ENCODE measurements at regions not wholly inside any gene's neighbourhood (a gene's known extent, or its start where the extent isn't known, plus 50 kb on each side); places are given as distances from the start of the nearest gene placed in this dataset.
A peak's percentile ranks its signal among the peaks of the same experiment; 100 is the strongest.

GRCh38 chr11:45036010-45036409 is 85.3 kb upstream of the TP53I11 start:
- H3K4me3 ChIP-seq (ENCODE audit: low read length in 2 of 2), result no peak overlapping the region
- H3K4me1 ChIP-seq (ENCODE audit: control insufficient read depth in 2 of 2, insufficient read depth in 2 of 2, low read length in 2 of 2), result no peaks in the 10 kb centered on the region
- no peak overlapping the region for H3K27ac ChIP-seq (ENCODE audit: low read depth in 2 of 2, low read length in 2 of 2)
- no peaks in the 10 kb centered on the region for H3K27me3 ChIP-seq (ENCODE audit: control insufficient read depth in 2 of 2, insufficient read depth in 2 of 2, low read length in 2 of 2)
- H3K9me3 ChIP-seq (ENCODE audit: control insufficient read depth in 2 of 2, low read length in 2 of 2), result peaks cover 0 to 2% of the 10 kb centered on the region in 2 donors
- H3K36me3 ChIP-seq (ENCODE audit: control insufficient read depth in 2 of 2, insufficient read depth in 2 of 2, low read length in 2 of 2), result no peaks in the 10 kb centered on the region
- no peak overlapping the region for H3K9ac ChIP-seq (ENCODE audit: low read depth in 1 of 2, low read length in 2 of 2)

- H3K9ac ChIP-seq (ENCODE audit: low read depth in 1 of 2, low read length in 2 of 2), result no peak overlapping the region
Observed at GRCh38 chr11:45036733-45037132, 86.0 kb upstream of the TP53I11 start.

DNA sequence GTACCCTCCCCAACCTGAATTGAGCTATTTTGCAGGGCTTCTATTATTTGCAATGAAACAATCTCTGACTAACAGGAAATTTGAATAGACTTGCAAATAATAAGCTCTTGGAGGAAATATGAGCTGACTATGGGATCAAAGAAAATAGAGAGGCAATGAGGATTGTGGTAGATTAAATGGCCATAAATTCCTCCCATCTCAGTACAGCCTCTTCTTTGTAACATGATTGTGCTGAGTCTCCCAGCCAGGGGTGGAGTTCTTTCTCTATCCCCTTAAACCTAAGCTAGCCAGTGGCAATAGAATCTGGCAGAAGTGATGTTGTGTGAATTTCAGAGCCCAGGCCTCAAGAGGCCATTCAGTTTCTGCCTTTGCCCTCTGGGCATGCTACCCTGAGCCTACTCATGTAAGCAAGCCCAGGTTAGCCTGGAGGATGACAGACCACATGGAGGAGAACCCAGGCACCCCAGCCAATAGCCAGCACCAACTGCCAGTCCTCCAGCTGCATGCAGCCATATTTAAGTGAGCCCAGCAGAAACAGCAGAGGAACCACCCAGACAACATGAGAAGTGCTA is 86.8 kb upstream of the TP53I11 start:
- Histone ChIP-seq H3K27ac (ENCODE audit: low read depth in 2 of 2, low read length in 2 of 2) (no peak overlapping the region), H3K4me3 (ENCODE audit: low read length in 2 of 2) (no peak overlapping the region), H3K36me3 (ENCODE audit: control insufficient read depth in 2 of 2, insufficient read depth in 2 of 2, low read length in 2 of 2) (no peaks in the 10 kb centered on the region), H3K9me3 (ENCODE audit: control insufficient read depth in 2 of 2, low read length in 2 of 2) (peaks cover 0 to 2% of the 10 kb centered on the region in 2 donors), H3K27me3 (ENCODE audit: control insufficient read depth in 2 of 2, insufficient read depth in 2 of 2, low read length in 2 of 2) (no peaks in the 10 kb centered on the region), H3K4me1 (ENCODE audit: control insufficient read depth in 2 of 2, insufficient read depth in 2 of 2, low read length in 2 of 2) (no peaks in the 10 kb centered on the region), H3K9ac (ENCODE audit: low read depth in 1 of 2, low read length in 2 of 2) (no peak overlapping the region)

More at GRCh38 chr11:45036733-45037132, 86.0 kb upstream of the TP53I11 start:
- Histone ChIP-seq H3K4me3 (ENCODE audit: low read length in 2 of 2) (no peak overlapping the region), H3K9me3 (ENCODE audit: control insufficient read depth in 2 of 2, low read length in 2 of 2) (peaks cover 0 to 2% of the 10 kb centered on the region in 2 donors), H3K36me3 (ENCODE audit: control insufficient read depth in 2 of 2, insufficient read depth in 2 of 2, low read length in 2 of 2) (no peaks in the 10 kb centered on the region), H3K27me3 (ENCODE audit: control insufficient read depth in 2 of 2, insufficient read depth in 2 of 2, low read length in 2 of 2) (no peaks in the 10 kb centered on the region), H3K4me1 (ENCODE audit: control insufficient read depth in 2 of 2, insufficient read depth in 2 of 2, low read length in 2 of 2) (no peaks in the 10 kb centered on the region), H3K27ac (ENCODE audit: low read depth in 2 of 2, low read length in 2 of 2) (no peak overlapping the region)

- H3K27me3 ChIP-seq (ENCODE audit: control insufficient read depth in 2 of 2, insufficient read depth in 2 of 2, low read length in 2 of 2), result no peaks in the 10 kb centered on the region
- H3K4me1 ChIP-seq (ENCODE audit: control insufficient read depth in 2 of 2, insufficient read depth in 2 of 2, low read length in 2 of 2), result no peaks in the 10 kb centered on the region
- no peak overlapping the region for H3K9ac ChIP-seq (ENCODE audit: low read depth in 1 of 2, low read length in 2 of 2)
- H3K9me3 ChIP-seq (ENCODE audit: control insufficient read depth in 2 of 2, low read length in 2 of 2), result peaks cover 0 to 2% of the 10 kb centered on the region in 2 donors
- H3K27ac ChIP-seq (ENCODE audit: low read depth in 2 of 2, low read length in 2 of 2), result no peak overlapping the region
- H3K4me3 ChIP-seq (ENCODE audit: low read length in 2 of 2), result no peak overlapping the region
- no peaks in the 10 kb centered on the region for H3K36me3 ChIP-seq (ENCODE audit: control insufficient read depth in 2 of 2, insufficient read depth in 2 of 2, low read length in 2 of 2)
Observed at GRCh38 chr11:45038923-45039322, 88.2 kb upstream of the TP53I11 start.

- H3K27me3 ChIP-seq (ENCODE audit: control insufficient read depth in 2 of 2, insufficient read depth in 2 of 2, low read length in 2 of 2), result no peaks in the 10 kb centered on the region
- peaks cover 0 to 4% of the 10 kb centered on the region in 2 donors for H3K4me1 ChIP-seq (ENCODE audit: control insufficient read depth in 2 of 2, insufficient read depth in 2 of 2, low read length in 2 of 2)
- H3K4me3 ChIP-seq (ENCODE audit: low read length in 2 of 2), result no peak overlapping the region
- H3K9ac ChIP-seq (ENCODE audit: low read depth in 1 of 2, low read length in 2 of 2), result no peak overlapping the region
- peaks cover 0 to 2% of the 10 kb centered on the region in 2 donors for H3K9me3 ChIP-seq (ENCODE audit: control insufficient read depth in 2 of 2, low read length in 2 of 2)
- no peaks in the 10 kb centered on the region for H3K36me3 ChIP-seq (ENCODE audit: control insufficient read depth in 2 of 2, insufficient read depth in 2 of 2, low read length in 2 of 2)
- H3K27ac ChIP-seq (ENCODE audit: low read depth in 2 of 2, low read length in 2 of 2), result no peak overlapping the region
Observed at GRCh38 chr11:45041596-45041995, 90.9 kb upstream of the TP53I11 start.

DNA sequence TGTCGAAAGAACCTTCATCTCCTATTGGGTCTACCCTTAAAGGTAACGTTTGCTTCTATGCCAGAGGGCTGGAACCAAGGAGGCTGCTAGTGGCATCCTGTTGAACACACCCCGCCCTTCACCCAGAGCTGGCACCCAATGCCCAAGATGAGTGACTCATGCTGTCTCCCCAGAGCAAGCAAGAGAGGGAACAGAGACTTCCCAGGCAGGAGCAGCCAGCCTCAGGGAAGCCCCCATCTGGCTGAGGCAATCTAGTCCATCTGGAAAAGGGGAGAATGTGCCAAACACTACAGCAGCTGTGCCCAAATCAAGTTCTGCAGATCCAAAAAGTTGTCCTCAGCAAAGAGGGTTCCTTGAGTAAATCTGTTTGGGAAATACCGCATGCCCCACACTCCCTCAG is 91.9 kb upstream of the TP53I11 start:
- peaks cover 0 to 4% of the 10 kb centered on the region in 2 donors for H3K4me1 ChIP-seq (ENCODE audit: control insufficient read depth in 2 of 2, insufficient read depth in 2 of 2, low read length in 2 of 2)
- H3K4me3 ChIP-seq (ENCODE audit: low read length in 2 of 2), result no peak overlapping the region
- H3K36me3 ChIP-seq (ENCODE audit: control insufficient read depth in 2 of 2, insufficient read depth in 2 of 2, low read length in 2 of 2), result no peaks in the 10 kb centered on the region
- no peaks in the 10 kb centered on the region for H3K27me3 ChIP-seq (ENCODE audit: control insufficient read depth in 2 of 2, insufficient read depth in 2 of 2, low read length in 2 of 2)
- H3K27ac ChIP-seq (ENCODE audit: low read depth in 2 of 2, low read length in 2 of 2), result no peak overlapping the region
- no peak overlapping the region for H3K9ac ChIP-seq (ENCODE audit: low read depth in 1 of 2, low read length in 2 of 2)
- peaks cover 0 to 2% of the 10 kb centered on the region in 2 donors for H3K9me3 ChIP-seq (ENCODE audit: control insufficient read depth in 2 of 2, low read length in 2 of 2)

DNA sequence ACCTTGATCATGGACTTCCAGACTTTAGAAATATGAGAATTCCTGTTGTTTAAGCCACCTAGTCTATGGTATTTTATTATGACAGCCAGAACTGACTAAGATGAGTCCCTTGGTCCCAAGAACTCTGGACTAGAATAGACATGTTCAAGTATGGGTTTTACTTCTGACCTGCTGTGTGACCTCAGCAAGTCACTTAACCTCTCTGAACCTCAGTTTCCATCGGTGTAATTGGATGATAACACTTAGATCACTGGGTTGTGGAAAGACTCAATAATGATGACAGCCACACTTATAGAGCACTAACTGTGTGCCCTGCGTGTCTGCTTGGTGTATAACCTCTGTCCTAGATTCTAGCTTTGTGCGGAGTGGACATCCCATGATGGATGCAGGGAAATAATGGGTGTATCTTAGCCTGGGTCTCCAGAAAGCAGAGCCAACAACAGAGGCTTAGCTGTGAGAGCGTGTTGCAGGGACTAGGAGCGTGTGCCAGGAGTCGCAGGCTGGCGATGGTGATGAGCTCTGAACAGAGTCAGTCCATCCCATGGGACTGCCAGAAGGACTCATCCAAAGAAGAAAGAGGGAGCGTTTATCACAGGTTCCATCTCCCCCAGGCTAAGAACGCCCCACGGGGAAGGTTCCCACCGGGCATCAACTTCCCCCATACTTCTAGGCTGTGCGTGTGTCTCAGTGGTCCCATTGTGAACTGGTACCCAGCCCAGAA is 93.2 kb upstream of the TP53I11 start:
- Histone ChIP-seq H3K36me3 (ENCODE audit: control insufficient read depth in 2 of 2, insufficient read depth in 2 of 2, low read length in 2 of 2) (no peaks in the 10 kb centered on the region), H3K4me1 (ENCODE audit: control insufficient read depth in 2 of 2, insufficient read depth in 2 of 2, low read length in 2 of 2) (peaks cover 0 to 6% of the 10 kb centered on the region in 2 donors), H3K4me3 (ENCODE audit: low read length in 2 of 2) (no peak overlapping the region), H3K27ac (ENCODE audit: low read depth in 2 of 2, low read length in 2 of 2) (no peak overlapping the region), H3K9me3 (ENCODE audit: control insufficient read depth in 2 of 2, low read length in 2 of 2) (no peaks in the 10 kb centered on the region), H3K9ac (ENCODE audit: low read depth in 1 of 2, low read length in 2 of 2) (no peak overlapping the region), H3K27me3 (ENCODE audit: control insufficient read depth in 2 of 2, insufficient read depth in 2 of 2, low read length in 2 of 2) (no peaks in the 10 kb centered on the region)

DNA sequence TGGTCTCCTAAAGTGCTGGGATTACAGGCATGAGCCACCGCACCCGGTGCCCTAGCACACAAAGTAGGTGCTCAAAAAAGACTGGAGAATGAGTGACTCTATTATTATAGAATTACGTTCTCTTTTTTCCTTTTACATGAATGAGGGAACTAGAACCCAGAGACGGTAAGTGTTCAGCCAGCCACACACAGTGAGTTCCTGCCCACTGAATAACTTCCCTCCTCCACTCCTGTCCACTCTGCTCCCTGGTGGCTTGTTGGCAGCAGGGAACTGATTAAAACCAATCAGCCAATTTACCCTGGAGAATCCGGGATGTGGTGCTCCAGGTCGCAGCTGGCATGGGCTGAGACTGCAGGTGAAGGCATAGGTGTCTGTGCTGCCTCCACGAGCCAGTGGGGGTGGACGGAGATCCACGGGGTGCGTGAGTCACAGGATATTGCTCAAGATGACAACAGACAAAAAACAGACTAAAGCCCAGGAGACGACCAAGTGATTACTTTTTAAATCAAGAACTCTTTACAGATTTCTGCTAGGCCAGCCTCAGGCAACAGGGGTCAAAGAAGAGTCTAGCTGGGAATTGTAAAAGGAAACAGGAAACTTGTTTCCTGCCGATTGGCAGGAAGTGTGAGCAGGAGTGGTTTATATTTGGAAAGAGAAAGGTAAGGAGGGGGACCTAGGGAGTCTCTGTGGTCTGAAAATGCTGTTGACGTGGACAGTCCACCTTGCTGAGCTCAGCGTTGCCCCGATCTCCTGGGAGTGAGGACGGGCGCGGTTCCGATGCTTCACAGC is 95.2 kb upstream of the TP53I11 start:
- H3K27ac ChIP-seq (ENCODE audit: low read depth in 2 of 2, low read length in 2 of 2), result peak overlapping the region in 1 of 2 donors; percentile 11
- H3K4me3 ChIP-seq (ENCODE audit: low read length in 2 of 2), result no peak overlapping the region
- no peaks in the 10 kb centered on the region for H3K9me3 ChIP-seq (ENCODE audit: control insufficient read depth in 2 of 2, low read length in 2 of 2)
- H3K4me1 ChIP-seq (ENCODE audit: control insufficient read depth in 2 of 2, insufficient read depth in 2 of 2, low read length in 2 of 2), result peaks cover 0 to 6% of the 10 kb centered on the region in 2 donors
- H3K27me3 ChIP-seq (ENCODE audit: control insufficient read depth in 2 of 2, insufficient read depth in 2 of 2, low read length in 2 of 2), result no peaks in the 10 kb centered on the region
- no peak overlapping the region for H3K9ac ChIP-seq (ENCODE audit: low read depth in 1 of 2, low read length in 2 of 2)
- no peaks in the 10 kb centered on the region for H3K36me3 ChIP-seq (ENCODE audit: control insufficient read depth in 2 of 2, insufficient read depth in 2 of 2, low read length in 2 of 2)

DNA sequence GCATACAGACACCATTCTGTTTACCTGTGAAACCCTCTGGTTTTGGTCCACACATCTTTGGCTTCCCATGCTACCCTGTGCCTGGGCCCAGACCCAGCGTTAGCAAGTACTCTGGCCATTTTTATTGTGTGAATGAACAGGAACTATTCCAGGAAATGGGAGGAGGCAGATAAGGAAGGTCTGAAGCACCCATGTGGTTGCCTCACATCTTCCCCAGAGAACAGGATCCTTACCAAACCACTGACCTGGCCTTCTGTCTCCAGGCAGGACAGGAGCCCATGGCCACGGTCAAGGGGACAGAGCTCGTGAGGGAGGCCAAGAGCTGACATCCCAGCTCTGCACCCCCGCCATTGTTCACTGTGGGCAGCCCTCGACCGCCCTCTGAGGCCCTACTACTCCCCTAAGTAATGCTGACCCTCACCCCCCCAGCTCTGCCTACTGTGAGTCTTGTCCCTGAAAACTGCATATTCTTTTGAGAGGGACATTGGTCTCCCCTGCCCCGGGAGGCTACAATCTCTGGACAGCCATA is 97.7 kb upstream of the TP53I11 start:
- Histone ChIP-seq H3K9ac (ENCODE audit: low read depth in 1 of 2, low read length in 2 of 2) (no peak overlapping the region), H3K27me3 (ENCODE audit: control insufficient read depth in 2 of 2, insufficient read depth in 2 of 2, low read length in 2 of 2) (no peaks in the 10 kb centered on the region), H3K27ac (ENCODE audit: low read depth in 2 of 2, low read length in 2 of 2) (no peak overlapping the region), H3K36me3 (ENCODE audit: control insufficient read depth in 2 of 2, insufficient read depth in 2 of 2, low read length in 2 of 2) (no peaks in the 10 kb centered on the region), H3K4me1 (ENCODE audit: control insufficient read depth in 2 of 2, insufficient read depth in 2 of 2, low read length in 2 of 2) (peaks cover 0 to 6% of the 10 kb centered on the region in 2 donors), H3K4me3 (ENCODE audit: low read length in 2 of 2) (no peak overlapping the region), H3K9me3 (ENCODE audit: control insufficient read depth in 2 of 2, low read length in 2 of 2) (no peaks in the 10 kb centered on the region)

Measured in mucosa of rectum (tissue), 2 donors.